Activated naive CD4-positive, alpha-beta T cell treated with anti-CD3 and anti-CD28 coated beads, Interleukin-2, amount 50 U/mL, for 24 hours (primary cell): ENCODE measurements at regions not wholly inside any gene's neighbourhood (a gene's known extent, or its start where the extent isn't known, plus 50 kb on each side); places are given as distances from the start of the nearest gene placed in this dataset.

Experiments used
- H3K27ac Mint-ChIP-seq: one replicate; pipeline ENCODE4 v1.8.0; 2021; ENCODE audit warnings: mild to moderate bottlenecking, mixed read lengths
- H3K27me3 Mint-ChIP-seq: one replicate; pipeline ENCODE4 v1.8.0; 2021; ENCODE audit warnings: mixed read lengths
- H3K36me3 Mint-ChIP-seq: one replicate; pipeline ENCODE4 v1.8.0; 2021; ENCODE audit warnings: mixed read lengths
- H3K4me1 Mint-ChIP-seq: one replicate; pipeline ENCODE4 v1.8.0; 2021; ENCODE audit warnings: mixed read lengths
- H3K4me3 Mint-ChIP-seq: one replicate; pipeline ENCODE4 v1.8.0; 2021; ENCODE audit warnings: mild to moderate bottlenecking, mixed read lengths
- H3K9me3 Mint-ChIP-seq: one replicate; pipeline ENCODE4 v1.8.0; 2021; ENCODE audit warnings: mixed read lengths

- Mint-ChIP-seq H3K9me3 (no peaks in the 10 kb centered on the region), H3K36me3 (no peaks in the 10 kb centered on the region)
Measured at GRCh38 chr22:27628341-27628740, 173.2 kb downstream of the MN1 start.

GRCh38 chr22:27628891-27629631, 172.5 kb downstream of the MN1 start:
- H3K9me3 Mint-ChIP-seq, result no peaks in the 10 kb centered on the region
- H3K27me3 Mint-ChIP-seq, result peaks cover 5% of the 10 kb centered on the region
- H3K36me3 Mint-ChIP-seq, result no peaks in the 10 kb centered on the region
- no peaks in the 10 kb centered on the region for H3K4me1 Mint-ChIP-seq
- H3K27ac Mint-ChIP-seq, result no peak overlapping the region
- H3K4me3 Mint-ChIP-seq, result no peak overlapping the region

More at GRCh38 chr22:27628341-27628740, 173.2 kb downstream of the MN1 start:
- Mint-ChIP-seq H3K27ac (no peak overlapping the region), H3K4me3 (no peak overlapping the region), H3K4me1 (no peaks in the 10 kb centered on the region), H3K27me3 (no peaks in the 10 kb centered on the region)

- Mint-ChIP-seq H3K27ac (no peak overlapping the region), H3K9me3 (no peaks in the 10 kb centered on the region), H3K4me1 (no peaks in the 10 kb centered on the region), H3K4me3 (no peak overlapping the region), H3K27me3 (peaks cover 6% of the 10 kb centered on the region), H3K36me3 (no peaks in the 10 kb centered on the region)
Measured at GRCh38 chr22:27629908-27630673, 171.5 kb downstream of the MN1 start.

GRCh38 chr22:27630754-27631153, 170.8 kb downstream of the MN1 start:
- H3K27ac Mint-ChIP-seq, result no peak overlapping the region
- no peaks in the 10 kb centered on the region for H3K4me1 Mint-ChIP-seq
- no peaks in the 10 kb centered on the region for H3K36me3 Mint-ChIP-seq
- H3K4me3 Mint-ChIP-seq, result no peak overlapping the region
- peaks cover 8% of the 10 kb centered on the region for H3K27me3 Mint-ChIP-seq
- no peaks in the 10 kb centered on the region for H3K9me3 Mint-ChIP-seq

- no peak overlapping the region for H3K4me3 Mint-ChIP-seq
- H3K36me3 Mint-ChIP-seq, result no peaks in the 10 kb centered on the region
- H3K27ac Mint-ChIP-seq, result no peak overlapping the region
- no peaks in the 10 kb centered on the region for H3K9me3 Mint-ChIP-seq
- H3K4me1 Mint-ChIP-seq, result no peaks in the 10 kb centered on the region
- peaks cover 10% of the 10 kb centered on the region for H3K27me3 Mint-ChIP-seq
Measured at GRCh38 chr22:27631641-27632040, 169.9 kb downstream of the MN1 start.

GRCh38 chr22:27632451-27633295, 168.9 kb downstream of the MN1 start:
- H3K4me3 Mint-ChIP-seq, result no peak overlapping the region
- no peaks in the 10 kb centered on the region for H3K36me3 Mint-ChIP-seq
- H3K27me3 Mint-ChIP-seq, result peaks cover 10% of the 10 kb centered on the region
- H3K4me1 Mint-ChIP-seq, result no peaks in the 10 kb centered on the region
- no peaks in the 10 kb centered on the region for H3K9me3 Mint-ChIP-seq
- no peak overlapping the region for H3K27ac Mint-ChIP-seq

- peaks cover 10% of the 10 kb centered on the region for H3K27me3 Mint-ChIP-seq
- H3K36me3 Mint-ChIP-seq, result no peaks in the 10 kb centered on the region
- H3K4me3 Mint-ChIP-seq, result no peak overlapping the region
- H3K9me3 Mint-ChIP-seq, result no peaks in the 10 kb centered on the region
- H3K4me1 Mint-ChIP-seq, result no peaks in the 10 kb centered on the region
- H3K27ac Mint-ChIP-seq, result no peak overlapping the region
Measured at GRCh38 chr22:27633296-27633871, 168.2 kb downstream of the MN1 start.

GRCh38 chr22:27634043-27634740, 167.4 kb downstream of the MN1 start:
- H3K36me3 Mint-ChIP-seq, result no peaks in the 10 kb centered on the region
- no peak overlapping the region for H3K4me3 Mint-ChIP-seq
- H3K27me3 Mint-ChIP-seq, result peaks cover 10% of the 10 kb centered on the region
- H3K27ac Mint-ChIP-seq, result no peak overlapping the region
- H3K4me1 Mint-ChIP-seq, result no peaks in the 10 kb centered on the region
- H3K9me3 Mint-ChIP-seq, result no peaks in the 10 kb centered on the region

GRCh38 chr22:27635435-27635834, 166.1 kb downstream of the MN1 start:
- H3K4me3 Mint-ChIP-seq, result no peak overlapping the region
- H3K27ac Mint-ChIP-seq, result no peak overlapping the region
- no peaks in the 10 kb centered on the region for H3K36me3 Mint-ChIP-seq
- H3K9me3 Mint-ChIP-seq, result no peaks in the 10 kb centered on the region
- H3K4me1 Mint-ChIP-seq, result no peaks in the 10 kb centered on the region
- H3K27me3 Mint-ChIP-seq, result peaks cover 10% of the 10 kb centered on the region

- Mint-ChIP-seq H3K27me3 (peaks cover 10% of the 10 kb centered on the region), H3K27ac (no peak overlapping the region), H3K36me3 (no peaks in the 10 kb centered on the region), H3K4me3 (no peak overlapping the region), H3K9me3 (no peaks in the 10 kb centered on the region), H3K4me1 (no peaks in the 10 kb centered on the region)
Measured at GRCh38 chr22:27635852-27636251, 165.7 kb downstream of the MN1 start.

GRCh38 chr22:27636716-27637508, 164.6 kb downstream of the MN1 start:
- H3K4me3 Mint-ChIP-seq, result no peak overlapping the region
- H3K36me3 Mint-ChIP-seq, result no peaks in the 10 kb centered on the region
- no peaks in the 10 kb centered on the region for H3K9me3 Mint-ChIP-seq
- no peaks in the 10 kb centered on the region for H3K4me1 Mint-ChIP-seq
- H3K27ac Mint-ChIP-seq, result no peak overlapping the region
- H3K27me3 Mint-ChIP-seq, result peaks cover 10% of the 10 kb centered on the region

- H3K9me3 Mint-ChIP-seq, result no peaks in the 10 kb centered on the region
- H3K4me1 Mint-ChIP-seq, result no peaks in the 10 kb centered on the region
- H3K27ac Mint-ChIP-seq, result no peak overlapping the region
- no peaks in the 10 kb centered on the region for H3K36me3 Mint-ChIP-seq
- no peak overlapping the region for H3K4me3 Mint-ChIP-seq
- H3K27me3 Mint-ChIP-seq, result peaks cover 10% of the 10 kb centered on the region
Measured at GRCh38 chr22:27637604-27638003, 164.0 kb downstream of the MN1 start.

- Mint-ChIP-seq H3K27ac (no peak overlapping the region), H3K27me3 (peaks cover 8% of the 10 kb centered on the region), H3K4me1 (no peaks in the 10 kb centered on the region), H3K4me3 (no peak overlapping the region), H3K9me3 (no peaks in the 10 kb centered on the region), H3K36me3 (no peaks in the 10 kb centered on the region)
Measured at GRCh38 chr22:27638329-27639233, 163.0 kb downstream of the MN1 start.
